HG02678 (cell line): ENCODE measurements at regions not wholly inside any gene's neighbourhood (a gene's known extent, or its start where the extent isn't known, plus 50 kb on each side); places are given as distances from the start of the nearest gene placed in this dataset.
"Not testable (repeated sequence)": the region's sequence is repeated elsewhere in the genome, so short reads cannot be mapped to it uniquely, and the experiment has no call there.

Experiments used
- ATAC-seq: cut with Tn5 transposase; IDR thresholded peaks from one replicate; pipeline ENCODE4 v1.9.1; 2021; ENCODE audit warnings: mild to moderate bottlenecking, moderate library complexity; ENCODE audit not compliant: unreplicated experiment

- no peak for ATAC-seq
Observed at GRCh38 chrX:121639781-121640180, 592.4 kb downstream of the GLUD2 start.

GRCh38 chrX:121641560-121641959 is 594.1 kb downstream of the GLUD2 start:
- ATAC-seq: no peak

GRCh38 chrX:121642415-121642814 is 595.0 kb downstream of the GLUD2 start:
- ATAC-seq: no peak

GRCh38 chrX:121649417-121649816 is 602.0 kb downstream of the GLUD2 start:
- no peak for ATAC-seq

- no peak for ATAC-seq
Observed at GRCh38 chrX:121655276-121655675, 607.9 kb downstream of the GLUD2 start.

- ATAC-seq: no peak
Observed at GRCh38 chrX:121666171-121666570, 618.8 kb downstream of the GLUD2 start.

- no peak for ATAC-seq
Observed at GRCh38 chrX:121671649-121672048, 624.2 kb downstream of the GLUD2 start.

- not testable (repeated sequence) for ATAC-seq
Observed at GRCh38 chrX:121709236-121709635, 661.8 kb downstream of the GLUD2 start.

GRCh38 chrX:121733514-121733913 is 686.1 kb downstream of the GLUD2 start:
- no peak for ATAC-seq

- no peak for ATAC-seq
Observed at GRCh38 chrX:121746105-121746504, 698.7 kb downstream of the GLUD2 start.

- not testable (repeated sequence) for ATAC-seq
Observed at GRCh38 chrX:121753602-121754001, 706.2 kb downstream of the GLUD2 start.

GRCh38 chrX:121754301-121754700 is 706.9 kb downstream of the GLUD2 start:
- ATAC-seq: no peak

GRCh38 chrX:121755541-121755940 is 708.1 kb downstream of the GLUD2 start:
- ATAC-seq: no peak

GRCh38 chrX:121761845-121762244 is 714.4 kb downstream of the GLUD2 start:
- no peak for ATAC-seq

- no peak for ATAC-seq
Observed at GRCh38 chrX:121763671-121764070, 716.3 kb downstream of the GLUD2 start.

- ATAC-seq: not testable (repeated sequence)
Observed at GRCh38 chrX:121768210-121768609, 720.8 kb downstream of the GLUD2 start.

- ATAC-seq: no peak
Observed at GRCh38 chrX:121781991-121782390, 734.6 kb downstream of the GLUD2 start.

GRCh38 chrX:121782544-121782943 is 735.1 kb downstream of the GLUD2 start:
- no peak for ATAC-seq

GRCh38 chrX:121782976-121783375 is 735.6 kb downstream of the GLUD2 start:
- no peak for ATAC-seq

- no peak for ATAC-seq
Observed at GRCh38 chrX:121802881-121803412, 755.5 kb downstream of the GLUD2 start.

GRCh38 chrX:121823406-121823805 is 776.0 kb downstream of the GLUD2 start:
- no peak for ATAC-seq

- no peak for ATAC-seq
Observed at GRCh38 chrX:121831601-121832000, 784.2 kb downstream of the GLUD2 start.

GRCh38 chrX:121832446-121832845 is 785.0 kb downstream of the GLUD2 start:
- no peak for ATAC-seq
